GM23338 (cell line): ENCODE measurements at regions not wholly inside any gene's neighbourhood (a gene's known extent, or its start where the extent isn't known, plus 50 kb on each side); places are given as distances from the start of the nearest gene placed in this dataset.

Source experiments
- EZH2 ChIP-seq: fragments of 200-600 bp; sonication (generic); IDR thresholded peaks from one replicate; pipeline ENCODE4 v1.8.0; 2017; ENCODE audit warnings: antibody characterized with exemption, mild to moderate bottlenecking, low read depth; ENCODE audit not compliant: unreplicated experiment
- EZH2phosphoT487 ChIP-seq: fragments of 200-600 bp; sonication (generic); IDR thresholded peaks from one replicate; pipeline ENCODE4 v1.8.1; 2018; ENCODE audit warnings: antibody characterized with exemption; ENCODE audit not compliant: unreplicated experiment
- JUNB ChIP-seq: IDR thresholded peaks from one replicate; pipeline ENCODE4 v1.6.1; 2016; ENCODE audit warnings: antibody characterized with exemption; ENCODE audit not compliant: unreplicated experiment
- POLR2AphosphoS5 ChIP-seq: IDR thresholded peaks from 2 replicates; pipeline ENCODE4 v1.6.1; 2016; ENCODE audit warnings: antibody characterized with exemption, low read depth
- TF ChIP-seq, protein P1 (sequence below), 2 experiments: fragments of 200-600 bp in 1 of 2; sonication (generic) in 1 of 2; conservative IDR thresholded peaks; 2 replicates each; pipeline versions ENCODE4 v1.5.1 to v1.6.1; 2016 to 2017; ENCODE audit warnings: antibody characterized with exemption in 2 of 2, low read depth in 2 of 2, mild to moderate bottlenecking in 2 of 2, moderate library complexity in 1 of 2
- TF ChIP-seq, protein P2 (sequence below): IDR thresholded peaks from one replicate; pipeline ENCODE4 v1.6.1; 2018; ENCODE audit warnings: antibody characterized with exemption; ENCODE audit not compliant: unreplicated experiment
- TF ChIP-seq, protein P3 (sequence below): IDR thresholded peaks from 2 replicates; pipeline ENCODE4 v1.6.1; 2016; ENCODE audit warnings: antibody characterized with exemption

DNA sequence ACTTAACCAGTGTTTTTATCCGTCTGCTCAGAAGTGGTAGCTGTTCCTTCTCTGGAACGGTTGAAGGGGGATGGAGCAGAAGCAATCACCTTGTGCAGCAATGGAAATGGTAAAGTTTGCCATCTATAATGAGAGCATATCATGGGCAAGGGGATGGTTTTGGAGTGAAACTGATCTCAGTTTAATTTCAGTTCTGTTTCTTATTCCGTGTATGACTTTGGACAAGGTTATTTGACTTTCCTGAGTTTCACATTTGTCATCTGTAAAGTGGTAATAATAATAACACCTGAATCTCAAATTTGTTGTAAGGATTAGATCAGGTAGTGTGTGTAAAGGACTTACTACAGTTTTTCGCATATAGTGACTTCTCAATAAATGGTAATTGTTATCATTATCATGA is 106.1 kb downstream of the PCSK1 start:
- TF ChIP-seq, protein P1, sequence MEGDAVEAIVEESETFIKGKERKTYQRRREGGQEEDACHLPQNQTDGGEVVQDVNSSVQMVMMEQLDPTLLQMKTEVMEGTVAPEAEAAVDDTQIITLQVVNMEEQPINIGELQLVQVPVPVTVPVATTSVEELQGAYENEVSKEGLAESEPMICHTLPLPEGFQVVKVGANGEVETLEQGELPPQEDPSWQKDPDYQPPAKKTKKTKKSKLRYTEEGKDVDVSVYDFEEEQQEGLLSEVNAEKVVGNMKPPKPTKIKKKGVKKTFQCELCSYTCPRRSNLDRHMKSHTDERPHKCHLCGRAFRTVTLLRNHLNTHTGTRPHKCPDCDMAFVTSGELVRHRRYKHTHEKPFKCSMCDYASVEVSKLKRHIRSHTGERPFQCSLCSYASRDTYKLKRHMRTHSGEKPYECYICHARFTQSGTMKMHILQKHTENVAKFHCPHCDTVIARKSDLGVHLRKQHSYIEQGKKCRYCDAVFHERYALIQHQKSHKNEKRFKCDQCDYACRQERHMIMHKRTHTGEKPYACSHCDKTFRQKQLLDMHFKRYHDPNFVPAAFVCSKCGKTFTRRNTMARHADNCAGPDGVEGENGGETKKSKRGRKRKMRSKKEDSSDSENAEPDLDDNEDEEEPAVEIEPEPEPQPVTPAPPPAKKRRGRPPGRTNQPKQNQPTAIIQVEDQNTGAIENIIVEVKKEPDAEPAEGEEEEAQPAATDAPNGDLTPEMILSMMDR (conservative IDR thresholded peaks at IDR 0.05; ENCODE audit: low read depth in 2 of 2) = no peak
- TF ChIP-seq, protein P2, sequence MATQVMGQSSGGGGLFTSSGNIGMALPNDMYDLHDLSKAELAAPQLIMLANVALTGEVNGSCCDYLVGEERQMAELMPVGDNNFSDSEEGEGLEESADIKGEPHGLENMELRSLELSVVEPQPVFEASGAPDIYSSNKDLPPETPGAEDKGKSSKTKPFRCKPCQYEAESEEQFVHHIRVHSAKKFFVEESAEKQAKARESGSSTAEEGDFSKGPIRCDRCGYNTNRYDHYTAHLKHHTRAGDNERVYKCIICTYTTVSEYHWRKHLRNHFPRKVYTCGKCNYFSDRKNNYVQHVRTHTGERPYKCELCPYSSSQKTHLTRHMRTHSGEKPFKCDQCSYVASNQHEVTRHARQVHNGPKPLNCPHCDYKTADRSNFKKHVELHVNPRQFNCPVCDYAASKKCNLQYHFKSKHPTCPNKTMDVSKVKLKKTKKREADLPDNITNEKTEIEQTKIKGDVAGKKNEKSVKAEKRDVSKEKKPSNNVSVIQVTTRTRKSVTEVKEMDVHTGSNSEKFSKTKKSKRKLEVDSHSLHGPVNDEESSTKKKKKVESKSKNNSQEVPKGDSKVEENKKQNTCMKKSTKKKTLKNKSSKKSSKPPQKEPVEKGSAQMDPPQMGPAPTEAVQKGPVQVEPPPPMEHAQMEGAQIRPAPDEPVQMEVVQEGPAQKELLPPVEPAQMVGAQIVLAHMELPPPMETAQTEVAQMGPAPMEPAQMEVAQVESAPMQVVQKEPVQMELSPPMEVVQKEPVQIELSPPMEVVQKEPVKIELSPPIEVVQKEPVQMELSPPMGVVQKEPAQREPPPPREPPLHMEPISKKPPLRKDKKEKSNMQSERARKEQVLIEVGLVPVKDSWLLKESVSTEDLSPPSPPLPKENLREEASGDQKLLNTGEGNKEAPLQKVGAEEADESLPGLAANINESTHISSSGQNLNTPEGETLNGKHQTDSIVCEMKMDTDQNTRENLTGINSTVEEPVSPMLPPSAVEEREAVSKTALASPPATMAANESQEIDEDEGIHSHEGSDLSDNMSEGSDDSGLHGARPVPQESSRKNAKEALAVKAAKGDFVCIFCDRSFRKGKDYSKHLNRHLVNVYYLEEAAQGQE = no peak
- TF ChIP-seq EZH2 (no peak), JUNB (no peak), POLR2AphosphoS5 (no peak), EZH2phosphoT487 (no peak)
- TF ChIP-seq, protein P3, sequence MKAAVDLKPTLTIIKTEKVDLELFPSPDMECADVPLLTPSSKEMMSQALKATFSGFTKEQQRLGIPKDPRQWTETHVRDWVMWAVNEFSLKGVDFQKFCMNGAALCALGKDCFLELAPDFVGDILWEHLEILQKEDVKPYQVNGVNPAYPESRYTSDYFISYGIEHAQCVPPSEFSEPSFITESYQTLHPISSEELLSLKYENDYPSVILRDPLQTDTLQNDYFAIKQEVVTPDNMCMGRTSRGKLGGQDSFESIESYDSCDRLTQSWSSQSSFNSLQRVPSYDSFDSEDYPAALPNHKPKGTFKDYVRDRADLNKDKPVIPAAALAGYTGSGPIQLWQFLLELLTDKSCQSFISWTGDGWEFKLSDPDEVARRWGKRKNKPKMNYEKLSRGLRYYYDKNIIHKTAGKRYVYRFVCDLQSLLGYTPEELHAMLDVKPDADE = no peak
